HL-60 (cell line): ENCODE measurements at regions not wholly inside any gene's neighbourhood (a gene's known extent, or its start where the extent isn't known, plus 50 kb on each side); places are given as distances from the start of the nearest gene placed in this dataset.

Experiments
- GABPA ChIP-seq: IDR thresholded peaks from 2 replicates; pipeline ENCODE4 v1.6.1; 2012; ENCODE audit warnings: low read depth
- POLR2AphosphoS5 ChIP-seq: IDR thresholded peaks from 2 replicates; pipeline ENCODE4 v1.6.1; 2012; ENCODE audit warnings: low read depth
- SPI1 ChIP-seq: IDR thresholded peaks from 2 replicates; pipeline ENCODE4 v1.6.1; 2012; ENCODE audit warnings: low read depth, mild to moderate bottlenecking, borderline replicate concordance
- TF ChIP-seq, protein P1 (sequence below): IDR thresholded peaks from one replicate; pipeline ENCODE4 v1.5.1; 2011; ENCODE audit warnings: low read length, control low read depth, inconsistent platforms; ENCODE audit not compliant: insufficient read depth
- TF ChIP-seq, protein P2 (sequence below): IDR thresholded peaks from 2 replicates; pipeline ENCODE4 v1.6.1; 2012; ENCODE audit warnings: low read depth; ENCODE audit not compliant: insufficient replicate concordance

DNA sequence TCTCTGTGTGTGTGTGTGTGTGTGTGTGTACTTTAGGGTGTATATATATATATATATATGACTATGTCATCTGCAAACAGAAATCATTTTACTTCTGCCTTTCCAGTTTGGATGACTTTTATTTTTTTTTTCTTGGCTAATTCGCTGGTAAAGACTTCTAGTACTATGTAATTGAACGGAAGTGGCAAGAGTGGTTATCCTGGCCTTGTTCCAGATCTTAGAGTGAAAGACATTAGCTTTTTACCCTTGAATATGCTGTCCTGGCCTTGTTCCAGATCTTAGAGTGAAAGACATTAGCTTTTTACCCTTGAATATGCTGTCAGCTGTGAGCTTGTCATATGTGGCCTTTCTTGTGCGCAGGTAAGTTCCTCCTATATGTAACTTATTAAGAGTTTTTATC is 72.7 kb upstream of the MYOCD start:
- TF ChIP-seq, protein P1, sequence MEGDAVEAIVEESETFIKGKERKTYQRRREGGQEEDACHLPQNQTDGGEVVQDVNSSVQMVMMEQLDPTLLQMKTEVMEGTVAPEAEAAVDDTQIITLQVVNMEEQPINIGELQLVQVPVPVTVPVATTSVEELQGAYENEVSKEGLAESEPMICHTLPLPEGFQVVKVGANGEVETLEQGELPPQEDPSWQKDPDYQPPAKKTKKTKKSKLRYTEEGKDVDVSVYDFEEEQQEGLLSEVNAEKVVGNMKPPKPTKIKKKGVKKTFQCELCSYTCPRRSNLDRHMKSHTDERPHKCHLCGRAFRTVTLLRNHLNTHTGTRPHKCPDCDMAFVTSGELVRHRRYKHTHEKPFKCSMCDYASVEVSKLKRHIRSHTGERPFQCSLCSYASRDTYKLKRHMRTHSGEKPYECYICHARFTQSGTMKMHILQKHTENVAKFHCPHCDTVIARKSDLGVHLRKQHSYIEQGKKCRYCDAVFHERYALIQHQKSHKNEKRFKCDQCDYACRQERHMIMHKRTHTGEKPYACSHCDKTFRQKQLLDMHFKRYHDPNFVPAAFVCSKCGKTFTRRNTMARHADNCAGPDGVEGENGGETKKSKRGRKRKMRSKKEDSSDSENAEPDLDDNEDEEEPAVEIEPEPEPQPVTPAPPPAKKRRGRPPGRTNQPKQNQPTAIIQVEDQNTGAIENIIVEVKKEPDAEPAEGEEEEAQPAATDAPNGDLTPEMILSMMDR: no peak
- TF ChIP-seq GABPA (no peak), POLR2AphosphoS5 (no peak), SPI1 (no peak)
- TF ChIP-seq, protein P2, sequence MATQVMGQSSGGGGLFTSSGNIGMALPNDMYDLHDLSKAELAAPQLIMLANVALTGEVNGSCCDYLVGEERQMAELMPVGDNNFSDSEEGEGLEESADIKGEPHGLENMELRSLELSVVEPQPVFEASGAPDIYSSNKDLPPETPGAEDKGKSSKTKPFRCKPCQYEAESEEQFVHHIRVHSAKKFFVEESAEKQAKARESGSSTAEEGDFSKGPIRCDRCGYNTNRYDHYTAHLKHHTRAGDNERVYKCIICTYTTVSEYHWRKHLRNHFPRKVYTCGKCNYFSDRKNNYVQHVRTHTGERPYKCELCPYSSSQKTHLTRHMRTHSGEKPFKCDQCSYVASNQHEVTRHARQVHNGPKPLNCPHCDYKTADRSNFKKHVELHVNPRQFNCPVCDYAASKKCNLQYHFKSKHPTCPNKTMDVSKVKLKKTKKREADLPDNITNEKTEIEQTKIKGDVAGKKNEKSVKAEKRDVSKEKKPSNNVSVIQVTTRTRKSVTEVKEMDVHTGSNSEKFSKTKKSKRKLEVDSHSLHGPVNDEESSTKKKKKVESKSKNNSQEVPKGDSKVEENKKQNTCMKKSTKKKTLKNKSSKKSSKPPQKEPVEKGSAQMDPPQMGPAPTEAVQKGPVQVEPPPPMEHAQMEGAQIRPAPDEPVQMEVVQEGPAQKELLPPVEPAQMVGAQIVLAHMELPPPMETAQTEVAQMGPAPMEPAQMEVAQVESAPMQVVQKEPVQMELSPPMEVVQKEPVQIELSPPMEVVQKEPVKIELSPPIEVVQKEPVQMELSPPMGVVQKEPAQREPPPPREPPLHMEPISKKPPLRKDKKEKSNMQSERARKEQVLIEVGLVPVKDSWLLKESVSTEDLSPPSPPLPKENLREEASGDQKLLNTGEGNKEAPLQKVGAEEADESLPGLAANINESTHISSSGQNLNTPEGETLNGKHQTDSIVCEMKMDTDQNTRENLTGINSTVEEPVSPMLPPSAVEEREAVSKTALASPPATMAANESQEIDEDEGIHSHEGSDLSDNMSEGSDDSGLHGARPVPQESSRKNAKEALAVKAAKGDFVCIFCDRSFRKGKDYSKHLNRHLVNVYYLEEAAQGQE: no peak
